KBM-7 (cell line): ENCODE measurements at regions not wholly inside any gene's neighbourhood (a gene's known extent, or its start where the extent isn't known, plus 50 kb on each side); places are given as distances from the start of the nearest gene placed in this dataset.
"Not testable (repeated sequence)": the region's sequence is repeated elsewhere in the genome, so short reads cannot be mapped to it uniquely, and the experiment has no call there.

Experiments used
- DNase-seq: peaks from one replicate; pipeline ENCODE4 v3.0.0-alpha.2; 2015
- in situ Hi-C: fragments of 300-500 bp; cut with MboI; formaldehyde crosslinking; loops from 2 replicates; pipeline ENCODE4 v1.14.3; 2020; ENCODE audit warnings: low sequenced_read_pairs, low pct_unique_long_range_greater_than_20kb, mixed read lengths

DNA sequence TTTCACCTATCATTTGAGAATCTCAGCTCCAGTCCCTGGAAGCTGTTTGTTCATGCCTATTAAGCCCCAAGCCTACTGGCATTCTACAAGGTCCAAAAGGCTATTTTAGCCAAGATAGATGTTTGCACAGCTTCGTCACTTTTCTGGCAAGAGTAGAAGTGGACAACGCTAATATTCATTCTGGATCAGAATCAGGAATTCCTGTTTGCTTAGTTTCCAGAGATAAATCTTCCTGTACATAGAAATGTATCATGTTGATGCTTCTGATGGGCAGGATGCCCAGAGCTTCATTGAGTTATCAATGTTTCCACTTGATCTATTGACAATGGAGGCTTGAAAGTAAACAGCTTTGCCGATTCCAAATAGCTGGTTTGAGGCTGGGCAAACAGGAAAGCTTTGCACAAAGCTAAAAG is 260.7 kb upstream of the CA10 start:
- in situ Hi-C loops = no loop called here
- DNase-seq = no peak

DNA sequence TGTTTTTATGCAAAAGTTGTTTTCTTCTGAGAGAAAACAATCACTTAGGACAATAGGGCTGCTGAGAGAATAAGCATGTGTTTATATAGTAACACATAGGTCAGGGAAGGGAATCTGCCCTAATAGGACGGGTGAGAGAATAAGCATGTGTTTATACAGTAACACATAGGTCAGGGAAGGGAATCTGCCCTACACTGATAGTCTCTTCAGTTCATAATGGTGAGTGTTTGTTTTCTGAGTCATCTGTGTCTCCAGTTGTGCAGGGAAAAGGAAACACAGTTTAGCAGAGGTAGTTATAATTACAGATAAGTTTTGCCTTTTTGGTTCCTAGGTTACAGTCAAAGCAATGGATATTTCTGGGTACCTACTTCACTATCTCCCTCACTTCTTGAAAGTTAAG is 252.3 kb upstream of the CA10 start:
- no peak for DNase-seq
- in situ Hi-C loops = no loop called here

DNA sequence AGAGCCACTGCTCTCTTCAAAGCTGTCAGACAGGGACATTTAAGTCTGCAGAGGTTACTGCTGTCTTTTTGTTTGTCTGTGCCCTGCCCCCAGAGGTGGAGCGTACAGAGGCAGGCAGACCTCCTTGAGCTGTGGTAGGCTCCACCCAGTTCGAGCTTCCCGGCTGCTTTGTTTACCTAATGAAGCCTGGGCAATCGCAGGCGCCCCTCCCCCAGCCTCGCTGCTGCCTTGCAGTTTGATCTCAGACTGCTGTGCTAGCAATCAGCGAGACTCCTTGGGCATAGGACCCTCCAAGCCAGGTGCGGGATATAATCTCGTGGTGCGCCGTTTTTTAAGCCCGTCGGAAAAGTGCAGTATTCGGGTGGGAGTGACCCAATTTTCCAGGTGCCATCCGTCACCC is 250.7 kb upstream of the CA10 start:
- DNase-seq, in situ Hi-C loops: not testable (repeated sequence)

DNA sequence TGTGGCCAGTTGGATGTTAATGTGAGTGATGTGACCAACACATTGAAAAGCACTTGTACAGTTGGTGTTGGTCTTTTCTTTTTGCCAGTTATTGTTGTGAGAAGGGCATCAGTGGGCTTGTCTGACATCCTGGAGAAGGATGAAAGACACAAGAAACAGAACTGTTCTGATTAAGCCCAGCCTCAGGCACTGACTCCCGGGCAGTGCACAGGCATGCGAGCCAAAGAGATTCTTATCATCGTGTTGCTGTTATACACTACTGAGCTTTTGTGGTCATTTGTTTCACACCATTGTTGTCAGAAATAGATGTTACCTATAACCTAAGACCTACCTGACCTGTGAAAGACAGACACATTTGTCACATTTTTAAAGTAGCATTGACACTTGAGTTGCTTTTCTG is 236.8 kb upstream of the CA10 start:
- DNase-seq = no peak
- in situ Hi-C loops = no loop called here

DNA sequence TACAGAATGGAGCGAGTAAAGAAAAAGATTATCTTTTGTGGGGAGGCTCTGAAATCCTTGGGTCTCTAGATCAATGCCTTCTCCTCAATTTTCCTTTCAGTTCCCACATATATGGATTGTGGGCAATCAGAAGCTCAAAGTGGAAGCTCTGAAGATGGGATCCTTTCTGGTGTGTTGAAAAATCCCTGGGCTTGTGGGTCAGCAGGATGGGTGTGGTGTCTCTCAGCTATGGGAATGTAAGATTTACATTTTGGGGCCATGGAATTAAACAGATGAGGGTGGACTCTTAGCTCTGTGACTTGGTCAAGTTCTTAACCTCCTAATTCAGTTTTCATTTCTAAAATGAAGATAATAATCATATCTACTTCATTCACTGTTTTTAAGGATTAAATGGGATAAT is 231.9 kb upstream of the CA10 start:
- in situ Hi-C loops = no loop called here
- DNase-seq = no peak

DNA sequence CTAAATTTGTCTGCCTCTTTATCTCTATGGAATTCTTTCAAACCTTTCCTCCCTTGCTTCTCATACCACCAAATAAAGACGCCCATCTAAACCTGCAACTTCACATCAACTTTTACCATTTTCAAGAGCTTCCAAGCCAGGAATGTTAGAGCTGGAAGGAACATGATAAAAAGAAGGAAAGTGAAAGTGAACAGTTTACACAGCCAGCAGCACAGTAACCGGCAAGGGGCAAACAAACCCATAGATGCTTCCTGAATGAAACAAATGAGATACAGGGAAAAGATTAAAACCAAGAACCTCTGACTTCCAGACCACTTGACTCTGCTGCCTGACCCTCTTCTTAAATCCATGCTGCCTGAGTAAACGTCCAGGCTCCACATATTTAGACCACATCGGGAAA is 231.1 kb upstream of the CA10 start:
- in situ Hi-C loops = no loop called here
- DNase-seq = no peak

DNA sequence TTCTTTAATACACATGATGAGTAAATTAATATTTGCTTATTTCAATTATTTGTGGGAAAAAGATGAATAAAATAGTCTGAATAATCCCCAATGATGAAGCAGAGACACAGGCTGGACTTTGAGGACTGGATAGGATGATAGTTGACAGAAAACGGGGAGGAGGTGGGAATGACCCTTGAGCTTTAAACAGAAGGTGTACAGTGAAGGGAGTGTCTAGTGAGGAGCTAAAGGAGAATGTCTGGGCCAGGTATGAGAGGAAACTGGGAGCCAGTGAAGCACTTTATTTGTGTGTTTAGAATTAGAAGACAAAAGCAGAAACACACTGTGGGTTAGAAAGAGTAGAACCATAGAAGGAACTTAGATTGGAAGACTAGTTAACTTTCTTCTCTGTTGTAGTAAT is 230.4 kb upstream of the CA10 start:
- in situ Hi-C loops = no loop called here
- DNase-seq = no peak

DNA sequence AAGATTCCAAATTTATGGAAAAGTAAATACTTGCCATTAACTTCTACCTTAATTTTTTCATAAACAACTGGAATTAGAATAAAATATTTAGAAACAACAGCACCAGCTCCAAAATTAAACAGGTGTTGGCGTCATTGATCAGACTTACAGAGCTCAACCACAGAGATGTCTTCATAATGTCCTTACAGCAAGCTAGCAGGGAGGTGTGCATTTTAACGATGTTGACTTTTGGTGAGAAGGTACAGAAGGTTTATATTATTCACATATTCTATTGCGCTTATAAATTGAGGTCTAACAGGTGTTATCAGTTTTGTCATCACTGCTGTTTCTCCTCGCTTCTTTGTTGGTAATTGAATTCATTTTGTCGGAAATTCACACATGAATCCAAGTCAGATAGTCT is 226.2 kb upstream of the CA10 start:
- no peak for DNase-seq

DNA sequence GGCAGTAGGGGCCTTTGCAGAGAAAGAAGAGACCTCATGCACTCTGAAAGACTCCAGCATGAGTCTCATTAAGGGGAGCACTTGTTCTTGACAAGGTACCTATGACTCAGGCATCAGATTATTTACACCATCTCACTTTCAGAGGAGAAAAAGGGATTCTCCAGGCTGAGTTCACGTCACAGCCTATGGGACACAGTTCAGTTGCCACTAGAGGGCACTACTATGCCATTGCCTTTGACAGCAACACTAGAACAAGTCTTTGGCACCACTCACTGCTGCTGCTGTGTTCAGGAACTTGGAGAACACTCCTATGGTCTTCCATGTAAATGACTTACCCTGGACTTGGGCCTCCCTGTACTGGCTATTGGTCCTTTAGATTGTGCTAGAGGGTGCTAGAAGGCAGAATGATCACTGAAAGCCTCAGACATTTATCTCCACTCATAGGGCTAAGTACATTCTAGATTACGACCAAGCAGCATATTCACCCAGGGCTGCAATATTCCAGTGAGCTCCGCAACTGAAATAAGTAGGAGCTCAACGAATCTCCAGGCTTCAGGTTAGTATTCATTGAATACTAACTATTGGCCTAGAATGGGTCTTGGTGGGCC is 225.1 kb upstream of the CA10 start:
- in situ Hi-C loops = no loop called here
- DNase-seq = peak; percentile 48

More for the DNA sequence above, 226.2 kb upstream of the CA10 start:
- in situ Hi-C loops = no loop called here

DNA sequence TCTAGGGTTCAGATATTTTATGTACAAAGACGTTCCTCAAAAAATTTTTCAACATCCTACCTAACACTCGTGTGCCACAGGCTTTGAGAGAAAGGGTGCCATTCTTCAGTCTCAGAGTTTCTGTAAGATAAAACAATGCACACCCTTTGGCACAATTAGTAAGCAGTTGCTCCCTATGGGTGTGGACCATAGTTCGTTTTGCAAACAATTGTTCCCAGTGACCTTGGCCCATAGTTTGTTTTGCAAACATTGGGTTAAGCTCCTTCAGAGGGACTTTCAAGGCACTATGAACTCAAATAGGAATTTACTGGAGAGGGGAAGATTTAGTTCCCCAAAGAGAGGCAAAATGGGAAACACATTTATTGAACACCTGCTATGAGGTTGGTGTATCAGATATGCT is 220.3 kb upstream of the CA10 start:
- DNase-seq = no peak
- in situ Hi-C loops = no loop called here

DNA sequence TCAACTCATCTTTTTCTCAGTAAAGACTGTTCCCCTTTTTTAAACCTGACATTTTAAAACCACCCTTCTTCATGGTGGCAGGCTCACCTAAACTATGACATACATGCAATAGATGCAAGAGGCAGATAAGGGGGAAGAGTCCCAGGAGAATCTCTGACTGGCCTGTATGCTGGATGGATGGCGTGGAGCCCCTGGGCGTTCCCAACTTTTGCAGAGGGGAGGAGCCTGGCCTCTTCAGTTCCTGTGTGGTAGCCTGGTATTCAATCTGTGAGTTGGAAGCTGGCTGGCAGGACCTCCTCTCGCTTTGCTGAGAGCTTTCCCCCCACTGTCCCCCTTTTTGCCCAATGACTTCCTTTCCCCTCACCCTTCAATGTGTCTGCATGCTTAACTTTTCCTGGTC is 217.6 kb upstream of the CA10 start:
- DNase-seq = no peak
- in situ Hi-C loops = no loop called here

DNA sequence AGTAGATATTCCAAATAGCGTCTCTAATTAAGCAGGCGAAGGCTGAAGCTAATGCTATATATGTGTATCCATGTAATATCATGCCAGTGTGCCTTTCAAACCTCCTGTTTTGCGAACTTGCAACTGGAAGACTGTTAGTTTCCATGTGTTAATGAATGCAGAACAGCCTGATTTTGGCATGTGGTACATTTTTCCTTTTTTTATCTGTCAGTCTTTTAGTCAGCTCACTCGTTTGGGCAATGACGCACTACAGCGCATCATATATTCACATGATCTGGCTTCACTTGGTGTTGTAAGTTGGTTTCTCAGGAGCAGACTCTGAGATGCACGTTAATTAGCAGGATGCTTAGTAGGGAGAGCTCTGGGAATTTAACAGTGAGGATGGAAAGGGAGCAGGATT is 210.4 kb upstream of the CA10 start:
- in situ Hi-C loops = no loop called here
- DNase-seq = no peak

DNA sequence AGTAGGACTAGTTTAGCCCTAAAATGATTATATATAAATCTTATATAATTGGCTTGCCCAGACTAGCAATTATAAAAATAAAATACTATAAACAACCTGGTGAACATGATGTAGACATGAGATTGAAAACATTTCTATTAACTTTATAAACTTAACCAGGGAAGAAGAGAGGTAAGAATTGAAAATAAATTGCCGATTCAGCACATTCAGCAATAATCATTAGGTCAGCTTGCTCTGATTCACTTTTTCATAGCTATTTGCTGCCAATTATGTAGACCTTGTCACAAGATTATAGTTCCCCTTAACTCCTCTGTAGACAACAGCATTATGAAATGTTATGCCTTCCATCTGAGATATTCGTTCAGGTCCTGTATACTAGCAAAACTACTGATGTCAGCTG is 199.3 kb upstream of the CA10 start:
- DNase-seq = no peak
- in situ Hi-C loops = no loop called here

DNA sequence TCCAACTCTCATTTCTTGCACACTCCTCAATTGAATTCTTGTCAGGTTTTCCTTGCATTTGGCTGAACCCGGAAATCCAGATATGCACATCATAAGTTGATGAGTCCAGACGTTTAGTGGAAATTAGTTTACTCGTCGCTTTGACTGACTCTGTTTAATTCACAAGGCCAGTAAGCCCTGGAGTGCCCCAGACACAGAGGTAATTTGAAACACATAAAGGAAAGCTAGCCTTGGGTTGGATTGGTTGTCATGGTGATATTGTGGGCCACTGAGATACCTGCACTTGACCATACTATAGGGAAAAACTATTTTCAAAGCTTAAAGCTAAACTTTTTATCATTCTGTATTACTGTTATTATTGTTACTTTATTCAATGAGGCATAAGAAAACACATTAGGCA is 178.3 kb upstream of the CA10 start:
- no peak for DNase-seq
- in situ Hi-C loops = no loop called here

DNA sequence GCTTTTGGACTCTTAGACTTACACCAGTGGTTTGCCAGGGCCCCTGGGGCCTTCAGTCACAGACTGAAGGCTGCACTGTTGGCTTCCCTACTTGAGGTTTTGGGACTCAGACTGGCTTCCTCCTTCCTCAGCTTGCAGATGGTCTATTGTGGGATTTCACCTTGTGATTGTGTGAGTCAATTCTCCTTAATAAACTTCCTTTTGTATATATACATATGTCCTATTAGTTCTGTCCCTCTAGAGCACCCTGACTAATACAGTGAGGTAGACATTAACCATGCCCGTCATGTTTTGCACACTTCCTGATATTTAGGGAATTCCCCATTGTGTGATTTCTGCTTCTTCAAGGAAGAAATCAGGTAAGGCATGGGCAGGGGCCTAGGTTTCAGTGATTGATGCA is 147.8 kb upstream of the CA10 start:
- DNase-seq = no peak
- in situ Hi-C loops = no loop called here

DNA sequence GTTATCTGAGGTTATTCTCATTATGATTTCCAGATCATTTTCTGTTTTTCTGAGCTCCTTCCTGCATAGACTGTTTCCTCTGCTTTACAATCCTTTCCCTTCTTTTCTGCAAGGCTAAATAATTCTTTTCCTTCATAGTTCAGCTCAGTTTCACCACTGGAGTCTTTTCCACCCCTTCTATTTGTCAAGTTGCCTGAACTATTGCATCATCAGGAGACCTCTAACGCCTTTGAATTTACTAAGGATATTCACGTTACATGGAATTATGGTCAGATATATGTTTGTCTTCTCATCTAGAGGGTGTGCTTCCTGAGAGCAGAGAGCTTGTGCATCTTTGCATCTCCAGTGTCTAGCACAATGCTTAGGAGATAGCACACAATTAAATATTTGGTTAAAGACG is 140.4 kb upstream of the CA10 start:
- DNase-seq = no peak
- in situ Hi-C loops = no loop called here

DNA sequence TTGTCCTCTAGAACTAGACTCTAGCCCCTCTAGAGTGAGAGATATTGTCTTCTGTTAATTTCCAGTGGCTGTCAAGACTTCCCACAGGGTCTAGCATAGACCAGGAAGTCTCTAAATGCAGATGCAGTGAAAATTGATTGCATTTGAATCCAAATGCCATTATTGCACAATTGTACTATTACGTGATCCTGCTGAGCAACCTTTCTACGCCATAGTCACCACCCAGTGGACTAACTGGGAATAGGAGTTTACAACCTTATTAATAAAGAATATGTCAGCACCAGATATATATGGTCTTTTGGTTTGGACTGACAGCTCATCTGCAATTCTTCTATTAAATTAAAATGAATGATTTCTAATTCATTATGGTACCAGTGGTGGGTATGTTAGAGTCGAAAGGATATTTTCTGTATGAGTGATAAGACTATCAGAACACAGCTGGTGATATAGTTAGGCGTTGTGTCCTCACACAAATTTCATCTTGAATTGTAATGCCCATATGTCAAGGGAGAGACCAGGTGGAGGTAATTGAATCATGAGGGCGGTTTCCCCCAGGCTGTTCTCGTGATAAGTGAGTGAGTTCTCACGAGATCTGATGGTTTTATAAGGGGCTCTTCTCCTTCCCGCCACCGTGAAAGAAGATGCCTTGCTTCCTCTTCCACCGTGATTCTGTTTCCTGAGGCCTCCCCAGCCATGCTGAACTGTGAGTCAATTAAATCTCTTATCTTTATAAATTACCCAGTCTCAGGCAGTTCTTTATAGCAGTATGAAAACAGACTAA is 138.9 kb upstream of the CA10 start:
- in situ Hi-C loops = no loop called here
- DNase-seq = peak; percentile 9

DNA sequence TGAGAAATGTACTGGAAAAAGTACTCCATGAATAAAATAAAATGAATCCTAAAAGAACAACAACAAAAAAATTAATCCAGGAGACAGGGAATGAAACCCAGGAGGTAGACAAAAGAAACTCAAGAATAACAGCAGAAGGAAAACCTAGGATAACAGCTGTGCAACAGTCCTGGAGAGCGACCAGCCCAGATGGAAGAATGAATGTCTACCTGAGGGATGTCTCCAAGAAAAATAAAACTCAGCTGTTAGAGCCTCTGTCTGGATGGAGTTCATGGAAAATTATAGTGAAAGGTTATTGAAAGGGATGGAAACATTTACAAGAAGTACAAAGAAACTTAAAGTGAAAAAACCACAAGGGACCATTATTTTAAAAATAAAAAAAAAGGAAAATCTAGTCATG is 135.8 kb upstream of the CA10 start:
- in situ Hi-C loops = no loop called here
- DNase-seq = no peak

DNA sequence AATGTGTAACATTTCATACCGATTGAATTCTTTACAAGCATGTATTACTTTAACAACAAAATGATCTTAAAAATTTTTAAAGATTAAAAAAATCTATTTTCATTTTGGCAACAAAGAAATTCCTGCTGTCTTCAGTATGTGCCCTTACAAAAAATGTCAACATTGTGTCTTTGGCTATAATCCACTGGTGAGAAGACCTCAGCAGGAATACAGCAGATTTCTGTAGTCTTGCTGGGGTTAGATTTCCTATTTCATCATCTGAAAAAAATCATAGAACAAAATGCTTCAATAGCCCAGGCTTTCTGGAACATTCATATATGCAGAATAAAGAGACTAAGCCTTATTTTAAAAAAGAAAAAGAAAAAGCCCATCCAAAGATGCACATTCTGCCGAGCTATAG is 129.1 kb upstream of the CA10 start:
- in situ Hi-C loops = no loop called here

DNA sequence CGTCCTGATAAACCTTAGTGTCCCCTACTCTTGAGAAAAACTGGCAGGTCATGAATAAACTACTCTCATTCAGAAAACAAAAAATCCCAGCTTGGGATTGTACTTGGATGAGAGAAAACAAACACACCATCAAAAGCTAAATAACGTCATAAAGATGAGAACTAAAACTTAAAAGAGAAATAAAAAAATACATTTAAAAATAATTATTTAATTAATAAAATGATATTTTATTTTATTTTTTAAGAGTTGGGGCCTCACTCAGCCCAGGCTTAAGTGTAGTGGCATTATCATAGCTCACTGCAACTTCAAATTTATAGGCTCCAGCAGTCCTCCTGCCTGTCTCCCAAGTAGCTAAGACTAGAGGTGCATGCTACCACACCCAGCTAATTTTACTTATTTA is 125.4 kb upstream of the CA10 start:
- DNase-seq = no peak
- in situ Hi-C loops = no loop called here

More for the DNA sequence above, 129.1 kb upstream of the CA10 start:
- DNase-seq = no peak

DNA sequence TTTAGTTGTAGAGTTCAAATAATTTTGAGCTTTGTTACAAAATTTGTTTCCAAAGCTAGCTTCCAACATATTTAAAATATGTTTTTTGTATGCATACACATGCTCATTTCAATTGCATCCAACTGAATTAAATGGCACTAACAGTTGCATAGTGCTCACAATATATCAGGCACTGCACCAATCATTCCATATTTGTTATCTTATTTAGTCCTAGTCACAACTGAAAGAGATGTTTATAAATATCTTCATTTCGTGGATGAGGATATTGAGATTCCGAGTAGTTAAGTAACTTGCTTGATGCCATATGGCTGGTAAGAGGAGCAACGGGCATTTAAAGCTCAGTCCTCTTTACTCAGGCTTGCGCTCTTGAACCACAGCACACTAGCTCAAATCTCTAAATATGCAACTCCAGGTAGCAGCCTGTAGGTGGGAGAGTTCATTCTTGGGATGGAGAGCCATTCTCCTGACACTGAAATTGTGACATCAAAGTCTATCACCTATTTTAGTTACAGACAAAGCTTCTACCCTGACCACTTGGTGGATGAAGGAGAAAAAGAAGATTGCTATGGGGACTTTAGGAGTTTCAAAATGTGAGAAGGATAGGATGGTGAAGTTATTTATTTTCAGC is 118.0 kb upstream of the CA10 start:
- DNase-seq = no peak
- in situ Hi-C loops = no loop called here
